ENCODE measurements at regions not wholly inside any gene's neighbourhood (a gene's known extent, or its start where the extent isn't known, plus 50 kb on each side); places are given as distances from the start of the nearest gene placed in this dataset.

DNA sequence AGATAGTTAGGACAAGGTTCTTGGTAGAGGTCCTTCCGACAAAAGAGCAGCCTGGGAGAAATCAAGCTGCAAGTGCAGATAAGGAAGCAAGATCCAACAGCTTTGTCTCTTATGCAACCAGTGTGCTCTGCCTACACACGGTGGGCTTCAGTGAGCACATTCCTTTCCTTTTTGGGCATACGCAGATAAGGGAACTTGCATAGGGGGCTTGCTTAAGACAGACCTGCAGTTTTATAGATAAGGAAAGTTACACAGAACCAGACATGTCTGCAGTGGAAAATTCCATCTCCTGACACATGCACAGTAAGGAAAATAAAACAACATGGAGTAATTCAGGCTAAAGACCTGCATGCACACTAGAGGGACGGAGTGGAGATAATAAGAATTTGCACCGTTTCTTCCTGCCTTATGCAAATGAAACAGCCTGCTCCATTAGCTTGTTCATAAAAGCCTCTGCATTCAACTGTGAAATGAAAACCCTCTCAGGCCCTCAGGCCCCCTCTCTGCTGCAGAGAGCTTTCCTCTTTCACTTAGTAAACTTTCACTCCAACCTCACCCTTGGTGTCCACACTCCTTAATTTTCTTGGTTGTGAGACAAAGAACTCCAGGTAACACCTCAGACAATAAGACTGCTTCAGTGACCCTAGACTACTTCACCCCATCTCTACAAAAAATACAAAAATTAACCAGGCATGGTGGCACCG is 97.5 kb upstream of the MYLIP start:
- no peaks in the 10 kb centered on the region for H3K4me1 ChIP-seq (ENCODE audit: insufficient read depth, low read length, poor library complexity, severe bottlenecking)
- H3K4me2 ChIP-seq (ENCODE audit: low read length), result no peak overlapping the region

DNA sequence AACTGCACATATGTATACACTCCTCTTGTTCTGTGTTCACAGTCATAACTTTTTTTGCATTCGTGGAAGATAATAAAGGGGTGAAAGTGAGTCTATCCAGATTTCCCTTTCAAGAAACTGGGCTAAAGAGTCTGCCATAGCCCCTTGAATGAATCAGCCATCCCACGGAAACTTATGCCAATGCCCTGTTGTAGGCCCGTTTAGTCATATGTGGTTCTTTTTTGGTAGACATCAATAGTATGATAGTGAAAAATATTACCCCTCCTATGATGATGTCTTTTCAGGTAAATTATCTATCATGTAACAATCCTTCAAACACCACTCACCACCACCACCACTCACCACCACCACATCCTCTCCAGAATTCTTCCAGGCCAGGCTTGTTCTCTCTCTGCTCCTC is 99.9 kb upstream of the MYLIP start:
- TF ChIP-seq, protein P1, sequence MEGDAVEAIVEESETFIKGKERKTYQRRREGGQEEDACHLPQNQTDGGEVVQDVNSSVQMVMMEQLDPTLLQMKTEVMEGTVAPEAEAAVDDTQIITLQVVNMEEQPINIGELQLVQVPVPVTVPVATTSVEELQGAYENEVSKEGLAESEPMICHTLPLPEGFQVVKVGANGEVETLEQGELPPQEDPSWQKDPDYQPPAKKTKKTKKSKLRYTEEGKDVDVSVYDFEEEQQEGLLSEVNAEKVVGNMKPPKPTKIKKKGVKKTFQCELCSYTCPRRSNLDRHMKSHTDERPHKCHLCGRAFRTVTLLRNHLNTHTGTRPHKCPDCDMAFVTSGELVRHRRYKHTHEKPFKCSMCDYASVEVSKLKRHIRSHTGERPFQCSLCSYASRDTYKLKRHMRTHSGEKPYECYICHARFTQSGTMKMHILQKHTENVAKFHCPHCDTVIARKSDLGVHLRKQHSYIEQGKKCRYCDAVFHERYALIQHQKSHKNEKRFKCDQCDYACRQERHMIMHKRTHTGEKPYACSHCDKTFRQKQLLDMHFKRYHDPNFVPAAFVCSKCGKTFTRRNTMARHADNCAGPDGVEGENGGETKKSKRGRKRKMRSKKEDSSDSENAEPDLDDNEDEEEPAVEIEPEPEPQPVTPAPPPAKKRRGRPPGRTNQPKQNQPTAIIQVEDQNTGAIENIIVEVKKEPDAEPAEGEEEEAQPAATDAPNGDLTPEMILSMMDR (conservative IDR thresholded peaks at IDR 0.05; ENCODE audit: low read length), result no peak
- TF ChIP-seq EZH2phosphoT487 (IDR thresholded peaks at IDR 0.05; ENCODE audit: borderline replicate concordance, low read depth, low read length), result no peak

More for the DNA sequence above, 97.5 kb upstream of the MYLIP start:
- Histone ChIP-seq H3K27ac (ENCODE audit: low read depth, low read length, poor library complexity, severe bottlenecking) (no peak overlapping the region), H4K20me1 (ENCODE audit: insufficient read depth, low read length) (no peaks in the 10 kb centered on the region), H2AFZ (ENCODE audit: low read length) (no peak overlapping the region), H3K36me3 (ENCODE audit: insufficient read depth, low read length) (no peaks in the 10 kb centered on the region), H3K9me2 (ENCODE audit: insufficient read depth, low read length) (no peaks in the 10 kb centered on the region), H3K79me2 (ENCODE audit: insufficient read depth, low read depth, low read length) (no peaks in the 10 kb centered on the region), H3K4me3 (ENCODE audit: low read depth, low read length, poor library complexity, severe bottlenecking) (no peak overlapping the region), H3K9me3 (ENCODE audit: low read length) (no peaks in the 10 kb centered on the region; the same call in 1 of the 2 replicates)
- ChIA-PET CTCF (ENCODE audit: unreplicated experiment) (no interaction called here), POLR2A (interaction anchor here (0.6 kb wide), 1 partner anchor 1927 kb away, joined by 4 read pairs; no protein-coding TSS in a partner anchor)
- no peak for DNase-seq (ENCODE audit: low spot score)
- intact Hi-C loops (cut with micrococcal nuclease; ENCODE audit: unreplicated experiment), result no loop called here
- no TSS peak for BruUV-seq (replicated peaks)
- no peak for TF ChIP-seq EZH2phosphoT487 (IDR thresholded peaks at IDR 0.05; ENCODE audit: borderline replicate concordance, low read depth, low read length)
- TF ChIP-seq, protein P1 (conservative IDR thresholded peaks at IDR 0.05; ENCODE audit: low read length), result no peak

GRCh38 chr6:16020259-16020658 is 108.6 kb upstream of the MYLIP start:
- no peak overlapping the region for H3K27ac ChIP-seq (ENCODE audit: low read depth, low read length, poor library complexity, severe bottlenecking)
- H3K4me1 ChIP-seq (ENCODE audit: insufficient read depth, low read length, poor library complexity, severe bottlenecking), result no peaks in the 10 kb centered on the region
- H3K9me3 ChIP-seq (ENCODE audit: low read length), result no peaks in the 10 kb centered on the region
- H3K36me3 ChIP-seq (ENCODE audit: insufficient read depth, low read length), result no peaks in the 10 kb centered on the region
- H3K4me2 ChIP-seq (ENCODE audit: low read length), result no peak overlapping the region
- intact Hi-C loops (cut with micrococcal nuclease; ENCODE audit: unreplicated experiment), result no loop called here
- no peak overlapping the region for H2AFZ ChIP-seq (ENCODE audit: low read length)
- H3K9me2 ChIP-seq (ENCODE audit: insufficient read depth, low read length), result no peaks in the 10 kb centered on the region
- no peak for DNase-seq (ENCODE audit: low spot score)
- CTCF ChIA-PET (ENCODE audit: unreplicated experiment), result no interaction called here
- POLR2A ChIA-PET, result interaction anchor here (0.8 to 1.2 kb wide), 2 partner anchors 16 to 25 kb away, joined by 3 to 7 read pairs; no protein-coding TSS in a partner anchor
- no peak for TF ChIP-seq EZH2phosphoT487 (IDR thresholded peaks at IDR 0.05; ENCODE audit: borderline replicate concordance, low read depth, low read length)
- TF ChIP-seq, protein P1 (conservative IDR thresholded peaks at IDR 0.05; ENCODE audit: low read length), result no peak
- BruUV-seq (replicated peaks), result no TSS peak
- H3K4me3 ChIP-seq (ENCODE audit: low read depth, low read length, poor library complexity, severe bottlenecking), result no peak overlapping the region
- H3K79me2 ChIP-seq (ENCODE audit: insufficient read depth, low read depth, low read length), result no peaks in the 10 kb centered on the region
- no peaks in the 10 kb centered on the region for H4K20me1 ChIP-seq (ENCODE audit: insufficient read depth, low read length)

More for the DNA sequence above, 99.9 kb upstream of the MYLIP start:
- Histone ChIP-seq H4K20me1 (ENCODE audit: insufficient read depth, low read length) (no peaks in the 10 kb centered on the region), H3K27ac (ENCODE audit: low read depth, low read length, poor library complexity, severe bottlenecking) (no peak overlapping the region), H3K4me3 (ENCODE audit: low read depth, low read length, poor library complexity, severe bottlenecking) (no peak overlapping the region), H3K79me2 (ENCODE audit: insufficient read depth, low read depth, low read length) (no peaks in the 10 kb centered on the region), H3K9me2 (ENCODE audit: insufficient read depth, low read length) (no peaks in the 10 kb centered on the region), H3K36me3 (ENCODE audit: insufficient read depth, low read length) (no peaks in the 10 kb centered on the region), H3K4me2 (ENCODE audit: low read length) (no peak overlapping the region), H2AFZ (ENCODE audit: low read length) (no peak overlapping the region), H3K4me1 (ENCODE audit: insufficient read depth, low read length, poor library complexity, severe bottlenecking) (no peaks in the 10 kb centered on the region), H3K9me3 (ENCODE audit: low read length) (no peaks in the 10 kb centered on the region; the same call in 1 of the 2 replicates)
- intact Hi-C loops (cut with micrococcal nuclease; ENCODE audit: unreplicated experiment), result no loop called here
- no TSS peak for BruUV-seq (replicated peaks)
- DNase-seq (ENCODE audit: low spot score), result no peak
- CTCF ChIA-PET (ENCODE audit: unreplicated experiment), result no interaction called here
- POLR2A ChIA-PET, result no interaction called here

Data from OCI-LY7 (cell line).